ENCODE measurements at regions not wholly inside any gene's neighbourhood (a gene's known extent, or its start where the extent isn't known, plus 50 kb on each side); places are given as distances from the start of the nearest gene placed in this dataset.

GRCh38 chr4:134465417-134465816 lies 263.8 kb upstream of the PABPC4L start:
- Histone ChIP-seq H3K4me3 (no peak overlapping the region), H3K9me3 (peaks cover 3% of the 10 kb centered on the region; the same call in 1 of the 2 replicates), H3K4me2 (no peak overlapping the region), H3K4me1 (no peaks in the 10 kb centered on the region), H4K20me1 (no peaks in the 10 kb centered on the region), H3K36me3 (no peaks in the 10 kb centered on the region), H3K9ac (no peak overlapping the region), H3K27ac (no peak overlapping the region), H3K27me3 (no peaks in the 10 kb centered on the region)
- no peak for TF ChIP-seq Cebpa-rat (IDR thresholded peaks at IDR 0.05)

GRCh38 chr4:134463771-134464170 lies 262.2 kb upstream of the PABPC4L start:
- Histone ChIP-seq H3K4me2 (no peak overlapping the region), H3K27me3 (no peaks in the 10 kb centered on the region), H3K9ac (no peak overlapping the region), H3K9me3 (peaks cover 17% of the 10 kb centered on the region; the same call in 1 of the 2 replicates), H3K4me1 (no peaks in the 10 kb centered on the region), H3K4me3 (no peak overlapping the region), H4K20me1 (no peaks in the 10 kb centered on the region), H3K27ac (no peak overlapping the region), H3K36me3 (no peaks in the 10 kb centered on the region)
- TF ChIP-seq Cebpa-rat (IDR thresholded peaks at IDR 0.05), result no peak

- Histone ChIP-seq H3K4me1 (no peaks in the 10 kb centered on the region), H3K27me3 (no peaks in the 10 kb centered on the region), H3K4me3 (no peak overlapping the region), H3K4me2 (no peak overlapping the region), H3K9ac (no peak overlapping the region), H3K9me3 (no peaks in the 10 kb centered on the region), H3K27ac (no peak overlapping the region), H4K20me1 (no peaks in the 10 kb centered on the region), H3K36me3 (no peaks in the 10 kb centered on the region)
- no peak for TF ChIP-seq Cebpa-rat (IDR thresholded peaks at IDR 0.05)
Measured at GRCh38 chr4:134426821-134427220, 225.2 kb upstream of the PABPC4L start.

- Histone ChIP-seq H4K20me1 (no peaks in the 10 kb centered on the region), H3K9ac (no peak overlapping the region), H3K4me3 (no peak overlapping the region), H3K36me3 (no peaks in the 10 kb centered on the region), H3K27me3 (no peaks in the 10 kb centered on the region), H3K4me2 (no peak overlapping the region), H3K27ac (no peak overlapping the region), H3K4me1 (no peaks in the 10 kb centered on the region), H3K9me3 (no peaks in the 10 kb centered on the region)
- TF ChIP-seq Cebpa-rat (IDR thresholded peaks at IDR 0.05), result no peak
Measured at GRCh38 chr4:134425756-134426155, 224.2 kb upstream of the PABPC4L start.

GRCh38 chr4:134422776-134423175 lies 221.2 kb upstream of the PABPC4L start:
- no peak for TF ChIP-seq Cebpa-rat (IDR thresholded peaks at IDR 0.05)
- Histone ChIP-seq H3K36me3 (no peaks in the 10 kb centered on the region), H3K9me3 (no peaks in the 10 kb centered on the region), H3K4me2 (no peak overlapping the region), H4K20me1 (no peaks in the 10 kb centered on the region), H3K27me3 (no peaks in the 10 kb centered on the region), H3K4me3 (no peak overlapping the region), H3K4me1 (no peaks in the 10 kb centered on the region), H3K27ac (no peak overlapping the region), H3K9ac (no peak overlapping the region)

GRCh38 chr4:134421734-134422133 lies 220.1 kb upstream of the PABPC4L start:
- Histone ChIP-seq H3K9ac (no peak overlapping the region), H3K9me3 (no peaks in the 10 kb centered on the region), H4K20me1 (no peaks in the 10 kb centered on the region), H3K4me1 (no peaks in the 10 kb centered on the region), H3K4me2 (no peak overlapping the region), H3K27me3 (no peaks in the 10 kb centered on the region), H3K4me3 (no peak overlapping the region), H3K36me3 (no peaks in the 10 kb centered on the region), H3K27ac (no peak overlapping the region)
- TF ChIP-seq Cebpa-rat (IDR thresholded peaks at IDR 0.05), result no peak

- Histone ChIP-seq H3K27me3 (no peaks in the 10 kb centered on the region), H3K36me3 (no peaks in the 10 kb centered on the region), H3K4me2 (no peak overlapping the region), H4K20me1 (no peaks in the 10 kb centered on the region), H3K4me3 (no peak overlapping the region), H3K4me1 (no peaks in the 10 kb centered on the region), H3K27ac (no peak overlapping the region), H3K9ac (no peak overlapping the region), H3K9me3 (no peaks in the 10 kb centered on the region)
- TF ChIP-seq Cebpa-rat (IDR thresholded peaks at IDR 0.05), result no peak
Measured at GRCh38 chr4:134408897-134409296, 207.3 kb upstream of the PABPC4L start.

- H3K4me2 ChIP-seq, result no peak overlapping the region
- H3K9me3 ChIP-seq, result peaks cover 9% of the 10 kb centered on the region; the same call in 1 of the 2 replicates
- H3K27ac ChIP-seq, result no peak overlapping the region
- H3K4me1 ChIP-seq, result no peaks in the 10 kb centered on the region
- H4K20me1 ChIP-seq, result no peaks in the 10 kb centered on the region
- no peaks in the 10 kb centered on the region for H3K36me3 ChIP-seq
- H3K9ac ChIP-seq, result no peak overlapping the region
- H3K4me3 ChIP-seq, result no peak overlapping the region
- H3K27me3 ChIP-seq, result no peaks in the 10 kb centered on the region
- no peak for TF ChIP-seq Cebpa-rat (IDR thresholded peaks at IDR 0.05)
Measured at GRCh38 chr4:134401798-134402197, 200.2 kb upstream of the PABPC4L start.

GRCh38 chr4:134393592-134393991 lies 192.0 kb upstream of the PABPC4L start:
- H3K27me3 ChIP-seq, result no peaks in the 10 kb centered on the region
- H3K4me2 ChIP-seq, result no peak overlapping the region
- H3K4me3 ChIP-seq, result no peak overlapping the region
- no peak overlapping the region for H3K27ac ChIP-seq
- peaks cover 15% of the 10 kb centered on the region; the same call in 1 of the 2 replicates for H3K9me3 ChIP-seq
- TF ChIP-seq Cebpa-rat (IDR thresholded peaks at IDR 0.05), result no peak
- H3K9ac ChIP-seq, result no peak overlapping the region
- H3K4me1 ChIP-seq, result no peaks in the 10 kb centered on the region
- no peaks in the 10 kb centered on the region for H4K20me1 ChIP-seq
- no peaks in the 10 kb centered on the region for H3K36me3 ChIP-seq

GRCh38 chr4:134390319-134390718 lies 188.7 kb upstream of the PABPC4L start:
- no peak for TF ChIP-seq Cebpa-rat (IDR thresholded peaks at IDR 0.05)
- Histone ChIP-seq H3K4me2 (no peak overlapping the region), H3K9ac (no peak overlapping the region), H3K9me3 (no peaks in the 10 kb centered on the region), H3K27me3 (no peaks in the 10 kb centered on the region), H3K4me3 (no peak overlapping the region), H4K20me1 (no peaks in the 10 kb centered on the region), H3K27ac (no peak overlapping the region), H3K36me3 (no peaks in the 10 kb centered on the region), H3K4me1 (no peaks in the 10 kb centered on the region)

GRCh38 chr4:134388351-134388750 lies 186.8 kb upstream of the PABPC4L start:
- H3K9ac ChIP-seq, result no peak overlapping the region
- H3K4me2 ChIP-seq, result no peak overlapping the region
- no peaks in the 10 kb centered on the region for H3K36me3 ChIP-seq
- no peak overlapping the region for H3K27ac ChIP-seq
- no peaks in the 10 kb centered on the region for H4K20me1 ChIP-seq
- TF ChIP-seq Cebpa-rat (IDR thresholded peaks at IDR 0.05), result no peak
- H3K4me3 ChIP-seq, result no peak overlapping the region
- no peaks in the 10 kb centered on the region for H3K4me1 ChIP-seq
- no peaks in the 10 kb centered on the region for H3K27me3 ChIP-seq
- no peaks in the 10 kb centered on the region for H3K9me3 ChIP-seq

All from BLaER1 (cell line).